T-helper 1 cell treated with Interleukin-12 subunit alpha and Interleukin-12 subunit beta and Interleukin-4 antibody, amounts not matched to agents 30 μg/mL and 1 μg/mL, for 36 hours (primary cell): ENCODE measurements at regions not wholly inside any gene's neighbourhood (a gene's known extent, or its start where the extent isn't known, plus 50 kb on each side); places are given as distances from the start of the nearest gene placed in this dataset.

Experiments used
- H3K27ac Mint-ChIP-seq: one replicate; pipeline ENCODE4 v1.8.0; 2021; ENCODE audit warnings: mild to moderate bottlenecking, mixed read lengths
- H3K27me3 Mint-ChIP-seq: one replicate; pipeline ENCODE4 v1.8.0; 2021; ENCODE audit warnings: low read depth, mixed read lengths
- H3K36me3 Mint-ChIP-seq: one replicate; pipeline ENCODE4 v1.8.0; 2021; ENCODE audit warnings: low read depth, mixed read lengths
- H3K4me1 Mint-ChIP-seq: one replicate; pipeline ENCODE4 v1.8.0; 2021; ENCODE audit warnings: low read depth, mixed read lengths
- H3K4me3 Mint-ChIP-seq: one replicate; pipeline ENCODE4 v1.8.0; 2021; ENCODE audit warnings: mild to moderate bottlenecking, moderate library complexity, mixed read lengths
- H3K9me3 Mint-ChIP-seq: one replicate; pipeline ENCODE4 v1.8.0; 2021; ENCODE audit warnings: mixed read lengths

GRCh38 chr1:4055294-4055967 is 155.4 kb upstream of the C1orf174 start:
- no peak overlapping the region for H3K27ac Mint-ChIP-seq
- H3K36me3 Mint-ChIP-seq = no peaks in the 10 kb centered on the region
- no peak overlapping the region for H3K4me3 Mint-ChIP-seq
- no peaks in the 10 kb centered on the region for H3K9me3 Mint-ChIP-seq
- no peaks in the 10 kb centered on the region for H3K27me3 Mint-ChIP-seq
- H3K4me1 Mint-ChIP-seq = no peaks in the 10 kb centered on the region

- no peak overlapping the region for H3K4me3 Mint-ChIP-seq
- H3K27me3 Mint-ChIP-seq = no peaks in the 10 kb centered on the region
- H3K27ac Mint-ChIP-seq = no peak overlapping the region
- no peaks in the 10 kb centered on the region for H3K36me3 Mint-ChIP-seq
- no peaks in the 10 kb centered on the region for H3K4me1 Mint-ChIP-seq
- no peaks in the 10 kb centered on the region for H3K9me3 Mint-ChIP-seq
Measured at GRCh38 chr1:4056422-4056821, 156.3 kb upstream of the C1orf174 start.

GRCh38 chr1:4056989-4057388 is 156.9 kb upstream of the C1orf174 start:
- Mint-ChIP-seq H3K4me1 (no peaks in the 10 kb centered on the region), H3K27me3 (no peaks in the 10 kb centered on the region), H3K27ac (no peak overlapping the region), H3K9me3 (no peaks in the 10 kb centered on the region), H3K4me3 (no peak overlapping the region), H3K36me3 (no peaks in the 10 kb centered on the region)

GRCh38 chr1:4057603-4058002 is 157.5 kb upstream of the C1orf174 start:
- Mint-ChIP-seq H3K27me3 (no peaks in the 10 kb centered on the region), H3K27ac (no peak overlapping the region), H3K4me3 (no peak overlapping the region), H3K4me1 (no peaks in the 10 kb centered on the region), H3K36me3 (no peaks in the 10 kb centered on the region), H3K9me3 (no peaks in the 10 kb centered on the region)

- no peak overlapping the region for H3K27ac Mint-ChIP-seq
- no peaks in the 10 kb centered on the region for H3K27me3 Mint-ChIP-seq
- no peaks in the 10 kb centered on the region for H3K36me3 Mint-ChIP-seq
- H3K4me1 Mint-ChIP-seq = no peaks in the 10 kb centered on the region
- no peaks in the 10 kb centered on the region for H3K9me3 Mint-ChIP-seq
- no peak overlapping the region for H3K4me3 Mint-ChIP-seq
Measured at GRCh38 chr1:4058122-4058521, 158.1 kb upstream of the C1orf174 start.

GRCh38 chr1:4058706-4059105 is 158.6 kb upstream of the C1orf174 start:
- H3K4me3 Mint-ChIP-seq = no peak overlapping the region
- H3K27me3 Mint-ChIP-seq = no peaks in the 10 kb centered on the region
- H3K36me3 Mint-ChIP-seq = no peaks in the 10 kb centered on the region
- no peak overlapping the region for H3K27ac Mint-ChIP-seq
- H3K4me1 Mint-ChIP-seq = no peaks in the 10 kb centered on the region
- no peaks in the 10 kb centered on the region for H3K9me3 Mint-ChIP-seq

- H3K9me3 Mint-ChIP-seq = no peaks in the 10 kb centered on the region
- no peak overlapping the region for H3K27ac Mint-ChIP-seq
- no peaks in the 10 kb centered on the region for H3K4me1 Mint-ChIP-seq
- H3K27me3 Mint-ChIP-seq = no peaks in the 10 kb centered on the region
- H3K36me3 Mint-ChIP-seq = no peaks in the 10 kb centered on the region
- no peak overlapping the region for H3K4me3 Mint-ChIP-seq
Measured at GRCh38 chr1:4059270-4059669, 159.2 kb upstream of the C1orf174 start.

- Mint-ChIP-seq H3K36me3 (no peaks in the 10 kb centered on the region), H3K4me1 (no peaks in the 10 kb centered on the region), H3K4me3 (no peak overlapping the region), H3K9me3 (no peaks in the 10 kb centered on the region), H3K27me3 (no peaks in the 10 kb centered on the region), H3K27ac (no peak overlapping the region)
Measured at GRCh38 chr1:4060850-4061249, 160.8 kb upstream of the C1orf174 start.

GRCh38 chr1:4061521-4062031 is 161.5 kb upstream of the C1orf174 start:
- Mint-ChIP-seq H3K4me1 (no peaks in the 10 kb centered on the region), H3K27ac (no peak overlapping the region), H3K27me3 (no peaks in the 10 kb centered on the region), H3K9me3 (no peaks in the 10 kb centered on the region), H3K4me3 (no peak overlapping the region), H3K36me3 (no peaks in the 10 kb centered on the region)

- Mint-ChIP-seq H3K4me1 (no peaks in the 10 kb centered on the region), H3K36me3 (no peaks in the 10 kb centered on the region), H3K27ac (no peak overlapping the region), H3K27me3 (no peaks in the 10 kb centered on the region), H3K4me3 (no peak overlapping the region), H3K9me3 (no peaks in the 10 kb centered on the region)
Measured at GRCh38 chr1:4062041-4062440, 162.0 kb upstream of the C1orf174 start.

- H3K36me3 Mint-ChIP-seq = no peaks in the 10 kb centered on the region
- H3K27ac Mint-ChIP-seq = no peak overlapping the region
- H3K9me3 Mint-ChIP-seq = no peaks in the 10 kb centered on the region
- no peak overlapping the region for H3K4me3 Mint-ChIP-seq
- no peaks in the 10 kb centered on the region for H3K27me3 Mint-ChIP-seq
- no peaks in the 10 kb centered on the region for H3K4me1 Mint-ChIP-seq
Measured at GRCh38 chr1:4062560-4062959, 162.5 kb upstream of the C1orf174 start.

- Mint-ChIP-seq H3K27ac (no peak overlapping the region), H3K9me3 (no peaks in the 10 kb centered on the region), H3K4me1 (no peaks in the 10 kb centered on the region), H3K4me3 (no peak overlapping the region), H3K36me3 (no peaks in the 10 kb centered on the region), H3K27me3 (no peaks in the 10 kb centered on the region)
Measured at GRCh38 chr1:4062992-4063391, 162.9 kb upstream of the C1orf174 start.

GRCh38 chr1:4063516-4063915 is 163.4 kb upstream of the C1orf174 start:
- no peaks in the 10 kb centered on the region for H3K36me3 Mint-ChIP-seq
- H3K4me3 Mint-ChIP-seq = no peak overlapping the region
- no peaks in the 10 kb centered on the region for H3K9me3 Mint-ChIP-seq
- H3K4me1 Mint-ChIP-seq = no peaks in the 10 kb centered on the region
- H3K27me3 Mint-ChIP-seq = no peaks in the 10 kb centered on the region
- H3K27ac Mint-ChIP-seq = no peak overlapping the region

- Mint-ChIP-seq H3K36me3 (no peaks in the 10 kb centered on the region), H3K9me3 (no peaks in the 10 kb centered on the region), H3K4me3 (no peak overlapping the region), H3K27ac (no peak overlapping the region), H3K27me3 (no peaks in the 10 kb centered on the region), H3K4me1 (no peaks in the 10 kb centered on the region)
Measured at GRCh38 chr1:4064150-4064889, 164.2 kb upstream of the C1orf174 start.

- no peak overlapping the region for H3K27ac Mint-ChIP-seq
- no peaks in the 10 kb centered on the region for H3K9me3 Mint-ChIP-seq
- H3K4me3 Mint-ChIP-seq = no peak overlapping the region
- H3K27me3 Mint-ChIP-seq = peaks cover 4% of the 10 kb centered on the region
- H3K4me1 Mint-ChIP-seq = no peaks in the 10 kb centered on the region
- H3K36me3 Mint-ChIP-seq = no peaks in the 10 kb centered on the region
Measured at GRCh38 chr1:4066860-4067599, 167.0 kb upstream of the C1orf174 start.
